Central memory CD8-positive, alpha-beta T cell (primary cell): ENCODE measurements at regions not wholly inside any gene's neighbourhood (a gene's known extent, or its start where the extent isn't known, plus 50 kb on each side); places are given as distances from the start of the nearest gene placed in this dataset.
"Not testable (repeated sequence)": the region's sequence is repeated elsewhere in the genome, so short reads cannot be mapped to it uniquely, and the experiment has no call there.

Experiments used
- ATAC-seq: fragments of 150-1000 bp; cut with Tn5 transposase; replicated peaks from 2 replicates; pipeline ENCODE4 v1.10.0; 2022; ENCODE audit warnings: mild to moderate bottlenecking, moderate FRiP score, moderate number of reproducible peaks; ENCODE audit not compliant: poor library complexity, severe bottlenecking; ENCODE audit errors: extremely low read depth
- DNase-seq, 2 donors: peaks; one replicate each; pipeline ENCODE4 v3.0.0; 2021; ENCODE audit warnings: low spot score in 2 of 2
- H3K27ac Mint-ChIP-seq: one replicate; pipeline ENCODE4 v1.8.0; 2022; ENCODE audit warnings: low read depth, mild to moderate bottlenecking, moderate library complexity, mixed read lengths
- H3K27me3 Mint-ChIP-seq: one replicate; pipeline ENCODE4 v1.8.0; 2022; ENCODE audit warnings: mixed read lengths
- H3K36me3 Mint-ChIP-seq: one replicate; pipeline ENCODE4 v1.8.0; 2022; ENCODE audit warnings: mild to moderate bottlenecking, moderate library complexity, mixed read lengths; ENCODE audit not compliant: insufficient read depth
- H3K4me1 Mint-ChIP-seq: one replicate; pipeline ENCODE4 v1.8.0; 2022; ENCODE audit warnings: mixed read lengths
- H3K4me3 Mint-ChIP-seq: one replicate; pipeline ENCODE4 v1.8.0; 2022; ENCODE audit warnings: mild to moderate bottlenecking, moderate library complexity, mixed read lengths
- H3K9me3 Mint-ChIP-seq: one replicate; pipeline ENCODE4 v1.8.0; 2022; ENCODE audit warnings: mixed read lengths

DNA sequence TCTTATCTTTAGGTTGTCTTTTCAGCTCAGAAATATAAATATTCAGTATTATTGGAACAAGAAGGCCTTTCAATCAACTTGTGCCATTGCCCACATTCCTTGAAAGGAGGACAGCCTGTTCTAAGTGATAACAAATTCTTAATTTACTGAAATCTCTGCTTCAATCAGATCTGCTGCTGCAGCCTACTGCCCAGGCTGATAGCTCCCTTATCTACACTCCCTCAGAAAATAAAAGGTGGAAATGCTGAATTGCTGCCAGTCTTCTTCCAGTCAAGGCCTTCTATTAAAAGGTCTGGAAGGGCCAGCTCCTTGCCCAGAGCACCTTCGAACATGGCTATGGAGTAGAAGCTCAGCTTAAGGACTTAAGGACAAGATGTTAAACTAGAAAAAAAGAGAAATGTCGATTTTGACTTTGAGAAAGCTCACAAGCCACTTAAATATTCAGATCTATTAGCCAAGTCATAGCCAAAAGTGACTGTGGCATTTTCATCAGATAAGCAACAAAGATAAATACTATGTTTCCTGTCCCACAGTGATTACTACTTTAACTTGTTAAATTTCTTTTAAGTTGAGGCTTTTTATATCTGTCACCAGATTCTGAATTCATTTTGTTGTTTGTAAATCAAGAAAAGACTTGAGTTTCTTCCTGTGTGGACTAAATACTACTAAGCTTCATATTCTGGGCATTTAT lies 480.5 kb upstream of the CBLB start:
- Mint-ChIP-seq H3K4me1 (peaks cover 18% of the 10 kb centered on the region), H3K9me3 (peaks cover 6% of the 10 kb centered on the region), H3K27ac (peak overlapping the region; percentile 62), H3K4me3 (peak overlapping the region; percentile 52), H3K27me3 (no peaks in the 10 kb centered on the region), H3K36me3 (no peaks in the 10 kb centered on the region)
- ATAC-seq (no peak), DNase-seq (no peak)

DNA sequence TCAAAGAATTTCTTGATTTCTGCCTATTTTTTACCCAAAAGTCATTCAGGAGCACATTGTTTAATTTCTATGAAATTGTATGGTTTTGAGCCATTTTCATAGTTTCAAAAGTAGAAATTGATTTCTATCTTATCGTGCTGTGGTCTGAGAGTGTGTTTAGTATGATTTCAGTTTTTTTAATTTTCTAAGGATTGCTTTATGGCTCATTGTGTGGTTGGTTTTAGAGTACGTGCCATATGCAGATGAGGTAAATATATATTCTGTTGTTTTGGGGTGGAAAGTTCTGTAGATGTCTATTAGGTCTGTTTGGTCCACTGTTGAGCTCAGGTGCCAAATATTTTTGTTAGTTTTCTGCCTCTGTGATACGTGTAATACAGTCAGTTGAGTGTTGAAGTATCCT lies 487.1 kb upstream of the CBLB start:
- H3K9me3 Mint-ChIP-seq: peaks cover 11% of the 10 kb centered on the region
- no peak overlapping the region for H3K27ac Mint-ChIP-seq
- no peak overlapping the region for H3K4me3 Mint-ChIP-seq
- no peaks in the 10 kb centered on the region for H3K4me1 Mint-ChIP-seq
- peaks cover 2% of the 10 kb centered on the region for H3K36me3 Mint-ChIP-seq
- ATAC-seq: no peak
- no peak for DNase-seq
- no peaks in the 10 kb centered on the region for H3K27me3 Mint-ChIP-seq

DNA sequence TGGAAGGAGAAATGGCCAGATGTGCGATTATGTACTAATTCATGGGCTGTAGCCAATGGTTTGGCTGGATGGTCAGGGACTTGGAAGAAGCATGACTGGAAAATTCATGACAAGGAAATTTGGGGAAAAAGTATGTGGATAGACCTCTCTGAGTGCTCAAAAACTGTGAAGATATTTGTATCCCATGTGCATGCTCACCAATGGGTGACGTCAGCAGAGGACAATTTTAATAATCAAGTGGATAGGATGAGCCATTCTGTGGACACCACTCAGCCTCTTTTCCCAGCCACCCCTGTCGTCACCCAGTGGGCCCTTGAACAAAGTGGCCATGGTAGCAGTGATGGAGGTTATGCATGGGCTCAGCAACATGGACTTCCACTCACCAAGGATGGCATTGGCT lies 490.9 kb upstream of the CBLB start:
- H3K27me3 Mint-ChIP-seq: no peaks in the 10 kb centered on the region
- DNase-seq: no peak
- no peak overlapping the region for H3K4me3 Mint-ChIP-seq
- H3K4me1 Mint-ChIP-seq: no peaks in the 10 kb centered on the region
- no peak for ATAC-seq
- peaks cover 3% of the 10 kb centered on the region for H3K36me3 Mint-ChIP-seq
- H3K9me3 Mint-ChIP-seq: peaks cover under 1% of the 10 kb centered on the region
- no peak overlapping the region for H3K27ac Mint-ChIP-seq

DNA sequence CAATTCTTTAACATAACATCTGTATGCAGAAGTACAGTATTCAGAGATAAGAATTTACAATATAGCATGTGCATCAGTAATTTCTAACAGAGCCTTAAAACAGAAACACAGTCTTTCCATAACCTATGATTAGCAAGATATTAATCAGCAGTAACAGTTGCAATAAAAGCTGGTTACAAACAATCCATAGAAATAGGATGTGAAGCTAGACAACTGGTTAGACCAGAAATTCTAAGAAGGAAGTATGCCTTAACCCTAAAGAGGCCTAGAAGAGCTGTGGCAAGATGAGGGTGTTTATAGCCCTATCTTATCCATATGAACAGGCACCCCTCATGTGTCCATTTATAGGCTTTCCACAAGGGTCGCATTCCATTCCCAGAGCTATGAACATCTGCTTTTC lies 492.1 kb upstream of the CBLB start:
- H3K4me1 Mint-ChIP-seq, H3K9me3 Mint-ChIP-seq, DNase-seq, H3K4me3 Mint-ChIP-seq, H3K36me3 Mint-ChIP-seq, H3K27me3 Mint-ChIP-seq, ATAC-seq, H3K27ac Mint-ChIP-seq: not testable (repeated sequence)

GRCh38 chr3:106364477-106364876 lies 495.7 kb upstream of the CBLB start:
- no peaks in the 10 kb centered on the region for H3K27me3 Mint-ChIP-seq
- H3K4me3 Mint-ChIP-seq: no peak overlapping the region

GRCh38 chr3:106365061-106365691 lies 496.4 kb upstream of the CBLB start:
- no peaks in the 10 kb centered on the region for H3K27me3 Mint-ChIP-seq
- DNase-seq (no peak), ATAC-seq (no peak)
- H3K4me1 Mint-ChIP-seq: peaks cover 8% of the 10 kb centered on the region
- H3K4me3 Mint-ChIP-seq: no peak overlapping the region
- no peaks in the 10 kb centered on the region for H3K9me3 Mint-ChIP-seq
- no peak overlapping the region for H3K27ac Mint-ChIP-seq
- H3K36me3 Mint-ChIP-seq: peaks cover 3% of the 10 kb centered on the region

More at GRCh38 chr3:106364477-106364876, 495.7 kb upstream of the CBLB start:
- DNase-seq (no peak), ATAC-seq (no peak)
- Mint-ChIP-seq H3K4me1 (peaks cover 8% of the 10 kb centered on the region), H3K36me3 (peaks cover 3% of the 10 kb centered on the region), H3K27ac (no peak overlapping the region), H3K9me3 (no peaks in the 10 kb centered on the region)

GRCh38 chr3:106366352-106366751 lies 497.5 kb upstream of the CBLB start:
- Mint-ChIP-seq H3K36me3 (peaks cover 2% of the 10 kb centered on the region), H3K27ac (no peak overlapping the region)
- ATAC-seq: no peak

GRCh38 chr3:106367496-106367895 lies 498.7 kb upstream of the CBLB start:
- ATAC-seq (no peak), DNase-seq (no peak)
- Mint-ChIP-seq H3K4me1 (peaks cover 8% of the 10 kb centered on the region), H3K4me3 (no peak overlapping the region), H3K27me3 (no peaks in the 10 kb centered on the region), H3K9me3 (no peaks in the 10 kb centered on the region), H3K27ac (no peak overlapping the region), H3K36me3 (no peaks in the 10 kb centered on the region)

More at GRCh38 chr3:106366352-106366751, 497.5 kb upstream of the CBLB start:
- no peaks in the 10 kb centered on the region for H3K27me3 Mint-ChIP-seq
- DNase-seq: no peak
- no peaks in the 10 kb centered on the region for H3K9me3 Mint-ChIP-seq
- peaks cover 8% of the 10 kb centered on the region for H3K4me1 Mint-ChIP-seq
- no peak overlapping the region for H3K4me3 Mint-ChIP-seq

GRCh38 chr3:106371221-106371970 lies 502.6 kb upstream of the CBLB start:
- H3K4me1 Mint-ChIP-seq: no peaks in the 10 kb centered on the region
- no peak for ATAC-seq
- H3K27ac Mint-ChIP-seq: no peak overlapping the region
- no peaks in the 10 kb centered on the region for H3K9me3 Mint-ChIP-seq
- no peak for DNase-seq
- no peaks in the 10 kb centered on the region for H3K27me3 Mint-ChIP-seq
- H3K36me3 Mint-ChIP-seq: no peaks in the 10 kb centered on the region
- no peak overlapping the region for H3K4me3 Mint-ChIP-seq

DNA sequence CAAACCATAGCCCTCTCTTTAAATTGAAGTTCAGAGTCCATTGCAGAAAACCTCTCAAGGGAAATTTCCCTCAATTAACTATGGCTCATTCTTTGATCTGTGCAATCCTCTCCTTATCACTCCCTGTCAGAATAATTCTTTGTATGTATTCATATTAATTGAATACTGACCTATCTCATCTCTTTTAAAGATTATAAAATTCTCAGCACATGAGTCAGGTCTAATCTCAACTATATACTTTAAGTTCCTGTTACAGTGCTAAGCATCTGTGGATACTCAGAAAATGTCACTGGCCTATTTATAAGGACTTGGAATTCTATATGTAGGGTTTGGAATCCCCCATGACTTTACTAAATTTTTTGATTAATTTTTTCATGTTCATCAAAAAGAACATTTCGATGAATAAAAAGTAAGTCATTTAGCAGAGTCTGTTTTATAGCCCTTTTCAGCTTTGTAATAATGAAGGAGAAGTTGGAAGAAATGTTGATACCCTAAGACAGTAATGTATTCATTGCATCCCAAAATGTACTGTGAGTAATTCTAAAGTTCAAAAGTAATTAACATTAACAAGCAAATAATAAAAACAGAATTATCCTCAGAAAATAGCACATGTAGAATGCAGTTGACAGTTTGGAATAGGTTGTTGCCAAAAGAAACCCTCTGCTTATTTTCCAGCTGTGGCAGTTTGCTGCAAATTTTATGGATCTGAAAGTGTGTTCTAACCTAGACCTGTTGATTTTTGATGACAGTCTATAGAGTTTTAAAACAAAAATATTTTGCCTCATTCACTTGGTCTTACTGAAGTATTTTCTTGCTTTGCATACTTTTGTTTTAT lies 503.4 kb upstream of the CBLB start:
- no peaks in the 10 kb centered on the region for H3K9me3 Mint-ChIP-seq
- DNase-seq: no peak
- no peak overlapping the region for H3K27ac Mint-ChIP-seq
- no peaks in the 10 kb centered on the region for H3K36me3 Mint-ChIP-seq
- no peak overlapping the region for H3K4me3 Mint-ChIP-seq
- H3K27me3 Mint-ChIP-seq: no peaks in the 10 kb centered on the region
- no peak for ATAC-seq
- H3K4me1 Mint-ChIP-seq: no peaks in the 10 kb centered on the region

DNA sequence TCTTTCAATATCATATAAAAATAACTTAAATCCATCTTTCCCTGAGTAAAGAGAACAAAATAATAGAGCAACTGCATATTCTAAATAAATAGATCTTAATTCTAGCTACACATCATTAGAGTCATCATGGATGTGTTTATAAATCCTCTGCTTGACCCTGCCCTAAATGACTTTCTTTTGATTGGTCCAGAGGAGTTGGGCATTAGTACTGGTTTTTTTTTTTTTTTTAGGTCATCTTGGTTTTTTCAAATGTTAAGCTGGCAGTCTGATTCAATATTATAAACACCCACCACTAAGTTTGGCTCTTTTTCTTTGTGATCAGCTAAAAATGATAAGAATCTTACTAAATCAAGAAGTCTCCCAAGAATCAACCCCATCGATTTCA lies 504.0 kb upstream of the CBLB start:
- Mint-ChIP-seq H3K27ac (no peak overlapping the region), H3K4me3 (no peak overlapping the region), H3K9me3 (no peaks in the 10 kb centered on the region), H3K36me3 (no peaks in the 10 kb centered on the region), H3K27me3 (no peaks in the 10 kb centered on the region), H3K4me1 (no peaks in the 10 kb centered on the region)
- ATAC-seq (no peak), DNase-seq (no peak)

- no peaks in the 10 kb centered on the region for H3K9me3 Mint-ChIP-seq
- H3K4me1 Mint-ChIP-seq: no peaks in the 10 kb centered on the region
- H3K27ac Mint-ChIP-seq: no peak overlapping the region
- H3K27me3 Mint-ChIP-seq: no peaks in the 10 kb centered on the region
- no peak for DNase-seq
- H3K36me3 Mint-ChIP-seq: no peaks in the 10 kb centered on the region
- no peak for ATAC-seq
- no peak overlapping the region for H3K4me3 Mint-ChIP-seq
Observed at GRCh38 chr3:106376016-106376570, 507.3 kb upstream of the CBLB start.
